ENCODE measurements at regions not wholly inside any gene's neighbourhood (a gene's known extent, or its start where the extent isn't known, plus 50 kb on each side); places are given as distances from the start of the nearest gene placed in this dataset.

DNA sequence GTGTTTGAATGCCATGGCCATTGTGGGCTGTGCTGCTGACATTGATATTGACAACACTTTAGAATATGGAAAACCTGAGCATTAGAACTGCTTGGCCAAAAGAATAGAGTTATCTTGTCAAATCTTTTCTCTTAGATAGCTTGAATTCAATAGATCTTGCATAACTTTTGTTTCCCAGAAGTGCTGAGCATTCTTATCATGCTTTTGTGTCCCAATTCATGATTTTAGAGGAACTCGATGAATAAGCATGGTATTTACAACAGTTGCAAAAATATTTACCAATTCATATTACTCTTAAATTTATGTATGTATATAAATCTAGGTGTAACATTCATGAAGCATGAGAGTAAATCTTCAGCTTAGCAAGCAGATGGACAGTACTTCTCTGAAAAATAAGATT is 508.0 kb downstream of the BCL11A start:
- no peaks in the 10 kb centered on the region for H3K27me3 Mint-ChIP-seq (ENCODE audit: low read depth)
- H3K27ac Mint-ChIP-seq = no peak overlapping the region

DNA sequence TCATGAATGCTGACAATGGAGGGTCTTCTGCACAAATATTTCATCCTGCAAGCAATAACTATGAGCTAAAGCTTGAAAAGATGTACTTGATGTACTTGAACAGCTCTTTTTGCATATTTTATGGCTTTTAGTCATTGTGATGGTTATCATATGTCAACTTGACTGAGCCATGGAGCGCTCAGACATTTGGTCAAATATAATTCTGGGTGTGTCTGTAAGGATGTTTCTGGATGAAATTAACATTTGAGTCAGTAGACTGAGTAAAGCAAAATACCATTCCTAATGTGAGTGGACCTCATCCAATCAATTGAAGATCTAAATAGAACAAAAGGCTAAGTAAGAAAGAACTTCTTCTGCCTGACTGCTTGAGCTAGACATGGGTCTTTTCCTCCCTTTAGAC is 509.0 kb downstream of the BCL11A start:
- no peak for DNase-seq (ENCODE audit: low spot score in 2 of 2, unreplicated experiment in 2 of 2)
- H3K4me3 Mint-ChIP-seq = no peak overlapping the region
- H3K9me3 Mint-ChIP-seq = peaks cover 5% of the 10 kb centered on the region
- TF ChIP-seq, protein P1, sequence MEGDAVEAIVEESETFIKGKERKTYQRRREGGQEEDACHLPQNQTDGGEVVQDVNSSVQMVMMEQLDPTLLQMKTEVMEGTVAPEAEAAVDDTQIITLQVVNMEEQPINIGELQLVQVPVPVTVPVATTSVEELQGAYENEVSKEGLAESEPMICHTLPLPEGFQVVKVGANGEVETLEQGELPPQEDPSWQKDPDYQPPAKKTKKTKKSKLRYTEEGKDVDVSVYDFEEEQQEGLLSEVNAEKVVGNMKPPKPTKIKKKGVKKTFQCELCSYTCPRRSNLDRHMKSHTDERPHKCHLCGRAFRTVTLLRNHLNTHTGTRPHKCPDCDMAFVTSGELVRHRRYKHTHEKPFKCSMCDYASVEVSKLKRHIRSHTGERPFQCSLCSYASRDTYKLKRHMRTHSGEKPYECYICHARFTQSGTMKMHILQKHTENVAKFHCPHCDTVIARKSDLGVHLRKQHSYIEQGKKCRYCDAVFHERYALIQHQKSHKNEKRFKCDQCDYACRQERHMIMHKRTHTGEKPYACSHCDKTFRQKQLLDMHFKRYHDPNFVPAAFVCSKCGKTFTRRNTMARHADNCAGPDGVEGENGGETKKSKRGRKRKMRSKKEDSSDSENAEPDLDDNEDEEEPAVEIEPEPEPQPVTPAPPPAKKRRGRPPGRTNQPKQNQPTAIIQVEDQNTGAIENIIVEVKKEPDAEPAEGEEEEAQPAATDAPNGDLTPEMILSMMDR (IDR thresholded peaks at IDR 0.05; ENCODE audit: unreplicated experiment) = no peak
- no peaks in the 10 kb centered on the region for H3K27me3 Mint-ChIP-seq (ENCODE audit: low read depth)
- no peaks in the 10 kb centered on the region for H3K4me1 Mint-ChIP-seq
- H3K36me3 Mint-ChIP-seq = no peaks in the 10 kb centered on the region
- no peak overlapping the region for H3K27ac Mint-ChIP-seq

More for the DNA sequence above, 508.0 kb downstream of the BCL11A start:
- TF ChIP-seq, protein P1 (IDR thresholded peaks at IDR 0.05; ENCODE audit: unreplicated experiment) = no peak
- no peak for DNase-seq (ENCODE audit: low spot score in 2 of 2, unreplicated experiment in 2 of 2)
- Mint-ChIP-seq H3K36me3 (no peaks in the 10 kb centered on the region), H3K4me3 (no peak overlapping the region), H3K9me3 (peaks cover 5% of the 10 kb centered on the region), H3K4me1 (no peaks in the 10 kb centered on the region)

DNA sequence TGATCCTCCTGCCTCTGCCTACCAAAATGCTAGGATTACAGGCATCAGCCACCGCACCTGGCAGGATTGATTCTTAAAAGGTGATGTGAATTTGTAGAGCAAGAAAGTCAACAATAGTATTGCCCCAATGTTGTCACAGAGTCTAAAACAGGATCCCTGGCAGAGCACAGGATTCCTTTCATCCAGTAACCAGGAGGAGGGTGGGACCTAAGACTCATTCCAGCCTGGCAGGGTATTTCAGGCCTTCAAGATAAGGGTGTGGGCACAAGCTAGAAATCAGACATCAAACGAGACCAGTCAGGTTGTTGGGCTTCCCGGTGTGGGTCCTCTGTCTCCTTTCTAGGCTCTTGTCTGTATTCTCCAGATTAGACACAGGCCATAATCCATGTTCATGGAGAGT is 511.4 kb downstream of the BCL11A start:
- Mint-ChIP-seq H3K27ac (no peak overlapping the region), H3K36me3 (no peaks in the 10 kb centered on the region)
- TF ChIP-seq, protein P1 (IDR thresholded peaks at IDR 0.05; ENCODE audit: unreplicated experiment) = no peak

DNA sequence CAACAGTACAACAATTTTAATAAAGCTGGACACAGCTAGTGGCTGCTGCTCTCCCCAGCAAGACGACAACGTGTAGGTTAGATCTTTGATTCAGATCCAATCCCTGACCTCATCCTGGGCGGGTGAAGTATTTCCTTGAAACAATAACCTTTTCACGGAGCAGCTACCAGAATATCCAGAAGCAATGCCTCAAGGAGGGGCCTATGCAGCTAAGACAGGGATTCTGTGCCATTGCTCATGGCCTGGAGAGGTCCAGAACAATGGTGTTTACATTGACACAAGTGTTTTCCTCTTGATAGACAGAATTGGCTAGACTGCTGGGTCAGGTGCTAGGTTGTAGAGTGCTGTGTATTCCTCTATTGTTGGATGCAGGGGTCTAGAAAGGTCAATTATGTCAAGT is 520.1 kb downstream of the BCL11A start:
- Mint-ChIP-seq H3K9me3 (peaks cover 66% of the 10 kb centered on the region), H3K36me3 (peaks cover 12% of the 10 kb centered on the region), H3K27ac (no peak overlapping the region), H3K27me3 (ENCODE audit: low read depth) (no peaks in the 10 kb centered on the region), H3K4me3 (no peak overlapping the region), H3K4me1 (peaks cover 4% of the 10 kb centered on the region)
- TF ChIP-seq, protein P1 (IDR thresholded peaks at IDR 0.05; ENCODE audit: unreplicated experiment) = no peak
- DNase-seq (ENCODE audit: low spot score in 2 of 2, unreplicated experiment in 2 of 2) = no peak

More for the DNA sequence above, 511.4 kb downstream of the BCL11A start:
- H3K4me3 Mint-ChIP-seq = no peak overlapping the region
- H3K9me3 Mint-ChIP-seq = peaks cover 13% of the 10 kb centered on the region
- H3K4me1 Mint-ChIP-seq = no peaks in the 10 kb centered on the region
- H3K27me3 Mint-ChIP-seq (ENCODE audit: low read depth) = no peaks in the 10 kb centered on the region
- no peak for DNase-seq (ENCODE audit: low spot score in 2 of 2, unreplicated experiment in 2 of 2)

DNA sequence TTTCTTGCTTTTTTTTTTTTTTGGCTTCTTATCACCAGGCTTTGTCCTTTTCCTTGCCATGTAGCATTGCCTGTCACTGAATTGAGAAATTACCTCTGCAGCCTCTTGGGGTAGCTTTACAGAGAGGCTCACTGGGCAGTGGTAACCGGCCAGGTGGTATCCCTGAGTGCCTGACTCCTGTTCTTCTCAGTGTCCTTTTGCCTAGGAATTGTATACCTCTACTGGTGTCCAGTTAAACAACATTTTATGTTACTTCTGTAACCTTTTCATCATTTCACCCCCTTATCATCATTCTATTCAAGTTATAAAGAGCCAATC is 523.9 kb downstream of the BCL11A start:
- Mint-ChIP-seq H3K4me1 (peaks cover 4% of the 10 kb centered on the region), H3K4me3 (no peak overlapping the region), H3K27me3 (ENCODE audit: low read depth) (no peaks in the 10 kb centered on the region), H3K27ac (no peak overlapping the region), H3K9me3 (peaks cover 44% of the 10 kb centered on the region), H3K36me3 (peaks cover 6% of the 10 kb centered on the region)
- TF ChIP-seq, protein P1 (IDR thresholded peaks at IDR 0.05; ENCODE audit: unreplicated experiment) = no peak
- DNase-seq (ENCODE audit: low spot score in 2 of 2, unreplicated experiment in 2 of 2) = no peak

Data from mesothelial cell of epicardium (in vitro differentiated cells).